ENCODE measurements at regions not wholly inside any gene's neighbourhood (a gene's known extent, or its start where the extent isn't known, plus 50 kb on each side); places are given as distances from the start of the nearest gene placed in this dataset.

DNA sequence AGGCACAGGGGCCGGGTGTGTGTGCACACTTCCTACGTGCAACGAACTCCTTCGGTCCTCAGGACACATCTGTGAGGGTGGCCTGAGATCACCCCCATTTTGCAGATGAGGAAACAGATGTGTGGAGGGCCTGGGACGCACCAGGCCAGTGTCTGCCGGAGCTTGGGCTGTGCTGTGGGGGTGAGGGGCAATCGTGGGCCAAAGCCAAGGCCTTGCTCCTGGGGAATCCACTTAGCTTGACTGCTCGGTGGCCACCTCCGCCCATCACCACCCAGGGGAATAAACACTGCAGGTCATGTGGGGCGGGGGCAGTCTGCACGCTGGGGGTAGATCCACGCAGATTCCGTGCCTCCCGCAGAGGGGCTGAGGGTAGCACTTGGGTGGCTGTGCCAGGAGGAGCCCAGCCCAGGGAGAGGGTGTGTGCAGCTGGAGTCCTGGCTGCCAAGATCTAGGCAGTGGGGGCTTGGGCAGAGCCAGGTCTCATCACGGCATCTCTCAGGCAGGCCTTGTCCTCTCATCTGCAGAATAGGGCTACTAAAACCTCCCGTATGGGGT lies 70.8 kb upstream of the EN2 start:
- Histone ChIP-seq H3K79me1 (ENCODE audit: insufficient read depth, low read depth, low read length, poor library complexity, severe bottlenecking) (no peaks in the 10 kb centered on the region), H3K9me3 (ENCODE audit: control insufficient read depth, low read depth, low read length) (no peaks in the 10 kb centered on the region), H4K20me1 (ENCODE audit: control insufficient read depth, insufficient read depth, insufficient read length) (no peaks in the 10 kb centered on the region), H3K23me2 (ENCODE audit: insufficient read length, low read depth, low read length, poor library complexity, severe bottlenecking) (no peaks in the 10 kb centered on the region), H2BK120ac (ENCODE audit: low read depth, low read length, poor library complexity, severe bottlenecking) (no peak overlapping the region), H3K18ac (ENCODE audit: insufficient read length, low read depth, low read length) (no peak overlapping the region), H2BK5ac (ENCODE audit: insufficient read length, low read length) (no peak overlapping the region), H3K79me2 (ENCODE audit: insufficient read depth, low read length) (no peaks in the 10 kb centered on the region), H3K23ac (ENCODE audit: insufficient read length, low read depth, low read length) (no peak overlapping the region), H3K4me1 (ENCODE audit: insufficient read depth, low read length) (no peaks in the 10 kb centered on the region), H2AFZ (ENCODE audit: low read length) (no peak overlapping the region), H3T11ph (ENCODE audit: low read length) (no peak overlapping the region), H2BK15ac (ENCODE audit: low read depth, low read length) (no peak overlapping the region), H2AK5ac (ENCODE audit: insufficient read length, low read length) (no peak overlapping the region), H3K9ac (ENCODE audit: extremely low read depth, insufficient read length, low read length) (no peak overlapping the region), H4K8ac (replicated peaks; ENCODE audit: insufficient read length, low read depth, low read length) (no peak overlapping the region), H2BK12ac (ENCODE audit: insufficient read length, low read depth, low read length) (no peak overlapping the region), H3K4ac (ENCODE audit: low read depth, low read length) (no peak overlapping the region), H3K27me3 (ENCODE audit: insufficient read depth, low read length) (peaks cover 28% of the 10 kb centered on the region; the same call in 1 of the 2 replicates), H4K5ac (ENCODE audit: insufficient read length, low read depth, low read length) (no peak overlapping the region), H3K56ac (ENCODE audit: insufficient read length, low read depth, low read length) (no peak overlapping the region), H3K14ac (ENCODE audit: insufficient read depth, low read length) (no peak overlapping the region), H4K91ac (ENCODE audit: insufficient read length, low read depth, low read length) (no peak overlapping the region), H2BK20ac (ENCODE audit: low read depth, low read length, poor library complexity, severe bottlenecking) (no peak overlapping the region), H3K4me2 (ENCODE audit: insufficient read depth, insufficient read length, low read length) (no peak overlapping the region), H3K27ac (ENCODE audit: insufficient read length, low read depth, low read length) (no peak overlapping the region)
- TF ChIP-seq, protein P1, sequence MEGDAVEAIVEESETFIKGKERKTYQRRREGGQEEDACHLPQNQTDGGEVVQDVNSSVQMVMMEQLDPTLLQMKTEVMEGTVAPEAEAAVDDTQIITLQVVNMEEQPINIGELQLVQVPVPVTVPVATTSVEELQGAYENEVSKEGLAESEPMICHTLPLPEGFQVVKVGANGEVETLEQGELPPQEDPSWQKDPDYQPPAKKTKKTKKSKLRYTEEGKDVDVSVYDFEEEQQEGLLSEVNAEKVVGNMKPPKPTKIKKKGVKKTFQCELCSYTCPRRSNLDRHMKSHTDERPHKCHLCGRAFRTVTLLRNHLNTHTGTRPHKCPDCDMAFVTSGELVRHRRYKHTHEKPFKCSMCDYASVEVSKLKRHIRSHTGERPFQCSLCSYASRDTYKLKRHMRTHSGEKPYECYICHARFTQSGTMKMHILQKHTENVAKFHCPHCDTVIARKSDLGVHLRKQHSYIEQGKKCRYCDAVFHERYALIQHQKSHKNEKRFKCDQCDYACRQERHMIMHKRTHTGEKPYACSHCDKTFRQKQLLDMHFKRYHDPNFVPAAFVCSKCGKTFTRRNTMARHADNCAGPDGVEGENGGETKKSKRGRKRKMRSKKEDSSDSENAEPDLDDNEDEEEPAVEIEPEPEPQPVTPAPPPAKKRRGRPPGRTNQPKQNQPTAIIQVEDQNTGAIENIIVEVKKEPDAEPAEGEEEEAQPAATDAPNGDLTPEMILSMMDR (conservative IDR thresholded peaks at IDR 0.05), result no peak
- Mint-ChIP-seq H3K27ac (no peak overlapping the region), H3K4me1 (peaks cover 0 to 14% of the 10 kb centered on the region in 2 experiments; a peak in 2 of 4 replicates), H3K36me3 (ENCODE audit: insufficient read depth in 1 of 3, low read depth in 3 of 3) (no peaks in the 10 kb centered on the region; a peak in 1 of 7 replicates), H3K27me3 (ENCODE audit: low read depth) (peaks cover 99% of the 10 kb centered on the region), H3K9me3 (peaks cover 2 to 4% of the 10 kb centered on the region in 2 experiments; a peak in 2 of 5 replicates), H3K4me3 (no peak overlapping the region)
- WGBS (ENCODE audit: extremely low coverage, insufficient read length, low lambda C conversion rate), result no CpG with 5 or more reads among the region's 16 CpGs
- DNase-seq, result no peak

Measured in H9 (cell line).